ENCODE measurements at regions not wholly inside any gene's neighbourhood (a gene's known extent, or its start where the extent isn't known, plus 50 kb on each side); places are given as distances from the start of the nearest gene placed in this dataset.

DNA sequence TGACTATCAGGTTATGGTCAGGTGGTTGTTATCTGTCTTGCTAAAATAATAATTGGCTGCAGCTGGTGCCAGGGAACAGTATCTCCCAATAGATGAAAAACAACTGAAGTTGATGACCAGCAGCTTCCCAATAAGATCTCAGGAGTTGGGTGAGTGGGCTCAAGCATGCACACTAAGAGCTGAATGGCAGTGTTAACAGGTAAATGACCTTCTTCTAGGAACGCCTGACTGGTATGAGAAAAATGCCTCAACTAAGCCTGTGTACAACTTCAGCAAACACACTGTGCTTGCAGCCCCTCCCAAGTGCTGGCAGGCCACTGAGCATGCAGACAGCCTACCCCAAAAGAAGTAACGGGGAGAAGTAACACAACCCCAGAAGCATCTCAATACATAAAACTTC lies 636.9 kb downstream of the ACTR3B start:
- Histone ChIP-seq H3K4me1 (no peaks in the 10 kb centered on the region), H3K9me3 (peaks cover 0 to 17% (median 8%) of the 10 kb centered on the region in 4 donors), H3K36me3 (no peaks in the 10 kb centered on the region), H3K27me3 (no peaks in the 10 kb centered on the region), H3K27ac (no peak overlapping the region), H3K4me3 (no peak overlapping the region)
- intact Hi-C loops (cut with DNase I; ENCODE audit: low total_unique reads): no loop called here
- TF ChIP-seq EP300 (IDR thresholded peaks at IDR 0.05) (no peak), POLR2AphosphoS5 (IDR thresholded peaks at IDR 0.05) (no peak), POLR2A (IDR thresholded peaks at IDR 0.05) (no peak)
- TF ChIP-seq, protein P1, sequence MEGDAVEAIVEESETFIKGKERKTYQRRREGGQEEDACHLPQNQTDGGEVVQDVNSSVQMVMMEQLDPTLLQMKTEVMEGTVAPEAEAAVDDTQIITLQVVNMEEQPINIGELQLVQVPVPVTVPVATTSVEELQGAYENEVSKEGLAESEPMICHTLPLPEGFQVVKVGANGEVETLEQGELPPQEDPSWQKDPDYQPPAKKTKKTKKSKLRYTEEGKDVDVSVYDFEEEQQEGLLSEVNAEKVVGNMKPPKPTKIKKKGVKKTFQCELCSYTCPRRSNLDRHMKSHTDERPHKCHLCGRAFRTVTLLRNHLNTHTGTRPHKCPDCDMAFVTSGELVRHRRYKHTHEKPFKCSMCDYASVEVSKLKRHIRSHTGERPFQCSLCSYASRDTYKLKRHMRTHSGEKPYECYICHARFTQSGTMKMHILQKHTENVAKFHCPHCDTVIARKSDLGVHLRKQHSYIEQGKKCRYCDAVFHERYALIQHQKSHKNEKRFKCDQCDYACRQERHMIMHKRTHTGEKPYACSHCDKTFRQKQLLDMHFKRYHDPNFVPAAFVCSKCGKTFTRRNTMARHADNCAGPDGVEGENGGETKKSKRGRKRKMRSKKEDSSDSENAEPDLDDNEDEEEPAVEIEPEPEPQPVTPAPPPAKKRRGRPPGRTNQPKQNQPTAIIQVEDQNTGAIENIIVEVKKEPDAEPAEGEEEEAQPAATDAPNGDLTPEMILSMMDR (IDR thresholded peaks at IDR 0.05): no peak
- 72 to 81% (median 78%) methylated on average over 2 of the region's 2 CpGs for WGBS, 5 donors
- DNase-seq: no peak

DNA sequence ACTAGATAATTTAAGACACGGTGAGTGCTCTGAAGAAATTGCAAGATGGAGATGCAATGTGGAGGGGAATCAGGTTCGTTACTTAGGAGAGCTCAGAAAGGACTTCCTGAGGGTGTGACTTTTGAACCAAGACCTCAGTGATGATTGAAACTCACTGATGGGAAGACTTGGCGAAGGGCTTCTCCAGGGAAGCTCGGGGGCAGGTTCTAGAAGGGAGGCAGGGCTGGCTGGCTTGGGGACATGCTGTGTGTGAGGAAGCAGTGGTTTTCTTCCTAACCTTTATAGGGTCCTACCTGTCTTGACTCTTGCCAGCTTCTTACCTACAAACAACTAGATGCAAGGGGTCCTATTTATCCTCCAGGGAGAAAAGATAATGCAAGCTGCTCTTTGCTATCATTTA lies 637.9 kb downstream of the ACTR3B start:
- no peak for DNase-seq
- WGBS, 5 donors: 70 to 82% (median 74%) methylated on average over 4 of the region's 4 CpGs
- H3K4me3 ChIP-seq: no peak overlapping the region

DNA sequence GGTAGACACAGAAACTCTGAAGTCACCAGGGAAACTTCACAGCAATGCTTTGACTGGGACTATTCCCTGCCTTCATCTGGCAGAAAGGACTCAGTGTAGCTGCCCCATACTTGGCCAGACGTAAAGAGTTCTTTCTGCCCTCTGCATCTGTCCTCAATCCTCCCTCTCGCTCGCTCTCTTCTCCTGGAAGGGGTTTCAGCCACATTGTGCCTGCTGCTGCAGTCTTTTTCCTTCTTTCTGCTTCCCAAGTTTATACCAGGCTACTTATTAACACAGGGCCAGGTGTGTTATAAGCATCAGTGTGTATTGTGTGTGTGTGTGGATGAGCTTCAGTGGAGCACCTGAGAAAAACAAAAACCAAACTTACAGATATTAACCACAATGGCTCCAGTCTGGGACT lies 638.4 kb downstream of the ACTR3B start:
- TF ChIP-seq POLR2A (IDR thresholded peaks at IDR 0.05): no peak
- no peak for TF ChIP-seq EP300 (IDR thresholded peaks at IDR 0.05)
- TF ChIP-seq, protein P1 (IDR thresholded peaks at IDR 0.05): no peak
- TF ChIP-seq POLR2AphosphoS5 (IDR thresholded peaks at IDR 0.05): no peak
- Histone ChIP-seq H3K36me3 (no peaks in the 10 kb centered on the region), H3K27me3 (no peaks in the 10 kb centered on the region), H3K27ac (no peak overlapping the region), H3K4me3 (no peak overlapping the region), H3K9me3 (peaks cover 0 to 12% (median 5%) of the 10 kb centered on the region in 4 donors), H3K4me1 (no peaks in the 10 kb centered on the region)
- no peak for DNase-seq
- WGBS, 5 donors: 79 to 93% (median 87%) methylated on average over 3 of the region's 3 CpGs
- intact Hi-C loops (cut with DNase I; ENCODE audit: low total_unique reads): no loop called here

More for the DNA sequence above, 637.9 kb downstream of the ACTR3B start:
- Histone ChIP-seq H3K36me3 (no peaks in the 10 kb centered on the region), H3K27me3 (no peaks in the 10 kb centered on the region), H3K27ac (no peak overlapping the region), H3K9me3 (peaks cover 0 to 15% (median 5%) of the 10 kb centered on the region in 4 donors), H3K4me1 (no peaks in the 10 kb centered on the region)
- intact Hi-C loops (cut with DNase I; ENCODE audit: low total_unique reads): no loop called here
- TF ChIP-seq, protein P1 (IDR thresholded peaks at IDR 0.05): no peak
- no peak for TF ChIP-seq POLR2AphosphoS5 (IDR thresholded peaks at IDR 0.05)
- TF ChIP-seq EP300 (IDR thresholded peaks at IDR 0.05): no peak
- TF ChIP-seq POLR2A (IDR thresholded peaks at IDR 0.05): no peak

DNA sequence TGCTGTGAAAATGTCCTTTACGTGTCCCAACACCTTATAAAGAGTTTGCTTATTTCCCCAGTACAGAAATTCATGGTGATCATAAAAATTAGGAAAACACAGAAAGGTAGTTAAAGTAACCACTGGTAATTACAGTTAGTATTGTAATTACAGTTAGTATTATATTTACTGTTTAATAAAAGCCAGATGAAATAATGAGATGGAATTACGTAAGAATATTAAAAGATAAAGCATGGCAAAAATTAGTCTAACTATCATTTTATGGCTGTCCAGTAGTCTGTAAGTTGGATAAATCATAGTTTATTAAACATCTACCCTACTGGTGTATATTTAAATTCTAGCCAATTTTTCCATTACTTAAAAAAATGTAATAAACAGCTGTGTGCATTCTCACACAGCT lies 638.8 kb downstream of the ACTR3B start:
- 83 to 90% (median 85%) methylated on average over 2 of the region's 2 CpGs for WGBS, 5 donors
- Histone ChIP-seq H3K4me1 (no peaks in the 10 kb centered on the region), H3K27ac (no peak overlapping the region), H3K27me3 (no peaks in the 10 kb centered on the region), H3K36me3 (no peaks in the 10 kb centered on the region), H3K4me3 (no peak overlapping the region), H3K9me3 (peaks cover 0 to 9% (median 4%) of the 10 kb centered on the region in 4 donors)
- no peak for TF ChIP-seq EP300 (IDR thresholded peaks at IDR 0.05)
- intact Hi-C loops (cut with DNase I; ENCODE audit: low total_unique reads): no loop called here
- no peak for DNase-seq

DNA sequence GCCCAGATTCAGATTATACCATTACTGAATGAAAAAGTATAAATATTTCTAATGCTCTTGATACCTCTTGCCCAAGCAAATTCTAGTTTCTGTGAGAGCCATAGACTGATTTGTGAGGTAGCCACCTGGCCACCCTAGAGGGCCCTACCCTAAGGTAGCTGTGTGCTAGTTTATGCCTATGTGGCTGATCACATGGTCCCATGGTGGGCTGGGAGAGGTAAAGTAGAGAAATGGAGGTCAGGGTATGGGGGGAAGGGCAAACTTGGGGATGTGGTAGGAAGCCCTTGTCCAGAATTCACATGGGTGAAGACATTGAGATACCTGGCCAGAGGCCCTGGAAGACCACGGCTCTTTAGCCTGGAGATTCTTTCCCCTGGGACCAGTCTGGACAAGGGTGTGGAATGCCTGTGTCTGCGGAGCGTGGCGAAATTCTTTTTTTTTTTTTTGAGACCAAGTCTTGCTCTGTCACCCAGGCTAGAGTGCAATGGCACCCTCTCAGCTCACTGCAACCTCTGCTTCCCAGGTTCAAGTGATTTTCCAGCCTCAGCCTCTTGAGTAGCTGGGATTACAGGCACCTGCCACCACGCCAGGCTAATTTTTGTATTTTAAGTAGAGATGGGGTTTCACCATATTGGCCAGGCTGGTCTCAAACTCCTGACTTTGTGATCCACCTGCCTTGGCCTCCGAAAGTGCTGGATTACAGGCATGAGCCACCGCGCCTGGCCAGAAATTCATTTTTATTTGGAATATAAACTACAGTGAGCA lies 639.4 kb downstream of the ACTR3B start:
- intact Hi-C loops (cut with DNase I; ENCODE audit: low total_unique reads): no loop called here
- 74 to 88% (median 85%) methylated on average over 8 of the region's 8 CpGs for WGBS, 5 donors
- no peak for DNase-seq
- Histone ChIP-seq H3K27me3 (no peaks in the 10 kb centered on the region), H3K36me3 (no peaks in the 10 kb centered on the region), H3K4me3 (no peak overlapping the region), H3K4me1 (no peaks in the 10 kb centered on the region), H3K27ac (no peak overlapping the region), H3K9me3 (peaks cover 0 to 8% (median under 1%) of the 10 kb centered on the region in 4 donors)
- TF ChIP-seq POLR2A (IDR thresholded peaks at IDR 0.05) (no peak), POLR2AphosphoS5 (IDR thresholded peaks at IDR 0.05) (no peak), EP300 (IDR thresholded peaks at IDR 0.05) (no peak)
- TF ChIP-seq, protein P1 (IDR thresholded peaks at IDR 0.05): no peak
